GM19351 (cell line): ENCODE measurements at regions not wholly inside any gene's neighbourhood (a gene's known extent, or its start where the extent isn't known, plus 50 kb on each side); places are given as distances from the start of the nearest gene placed in this dataset.
"Not testable (repeated sequence)": the region's sequence is repeated elsewhere in the genome, so short reads cannot be mapped to it uniquely, and the experiment has no call there.

Experiments used
- ATAC-seq: cut with Tn5 transposase; IDR thresholded peaks from one replicate; pipeline ENCODE4 v1.9.1; 2021; ENCODE audit warnings: mild to moderate bottlenecking, moderate library complexity; ENCODE audit not compliant: unreplicated experiment

DNA sequence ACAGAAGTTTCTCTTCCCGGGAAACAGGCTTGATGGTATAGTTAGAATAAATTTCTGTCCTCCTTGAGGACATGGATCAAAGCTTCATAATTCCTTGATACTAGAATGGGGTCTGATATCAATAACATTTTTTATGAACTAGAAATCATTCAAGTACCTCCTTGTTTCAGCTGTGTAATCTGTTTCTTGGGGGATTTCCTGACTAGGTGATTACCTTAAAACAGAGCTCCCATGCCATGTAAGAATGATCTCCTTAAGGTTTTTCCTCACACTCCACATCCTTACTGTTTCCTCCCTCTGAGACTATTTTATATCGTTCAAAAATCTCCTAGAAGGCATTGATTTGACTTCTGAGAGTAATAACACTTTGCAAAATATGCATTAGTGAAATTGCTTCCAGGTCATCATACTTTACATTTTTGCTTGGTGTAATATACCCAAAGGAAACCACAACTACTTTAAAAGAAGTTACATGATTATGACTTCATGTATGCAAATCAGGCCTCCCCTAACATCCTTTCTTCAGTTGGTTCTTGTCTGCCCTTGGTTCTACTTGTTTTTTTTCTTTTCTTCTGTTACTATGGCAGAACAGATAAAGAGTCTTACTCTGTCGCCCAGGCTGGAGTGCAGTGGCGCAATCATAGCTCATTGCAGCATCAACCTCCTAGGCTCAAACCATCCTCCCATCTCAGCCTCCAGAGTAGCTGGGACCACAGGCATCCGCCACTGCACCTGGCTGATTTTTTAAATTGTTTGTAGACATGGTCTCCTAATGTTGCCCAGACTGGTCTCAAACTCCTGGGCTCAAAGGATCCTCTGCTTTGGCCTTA lies 388.8 kb downstream of the ZFHX3 start:
- no peak for ATAC-seq

DNA sequence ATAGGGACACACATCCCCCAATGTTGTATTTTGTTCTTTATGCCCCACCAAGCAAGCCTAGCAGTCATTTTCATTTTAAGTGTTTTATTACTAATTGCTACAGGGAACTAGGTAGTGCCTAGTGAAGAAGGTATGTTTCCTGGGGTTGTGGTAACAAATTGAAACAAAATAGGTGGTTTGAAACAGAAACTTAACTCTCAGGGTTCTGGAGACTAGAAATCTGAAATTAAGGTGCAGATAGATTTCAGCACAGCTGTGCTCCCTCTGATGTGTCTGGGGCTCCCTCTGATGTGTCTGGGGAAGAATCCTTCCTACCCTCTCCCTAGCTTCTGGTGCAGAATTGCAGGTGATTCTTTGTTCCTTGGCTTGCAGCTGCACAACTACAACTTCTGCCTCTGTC lies 390.1 kb downstream of the ZFHX3 start:
- peak; percentile 95 for ATAC-seq

- ATAC-seq = no peak
Observed at GRCh38 chr16:72657164-72657563, 390.8 kb downstream of the ZFHX3 start.

DNA sequence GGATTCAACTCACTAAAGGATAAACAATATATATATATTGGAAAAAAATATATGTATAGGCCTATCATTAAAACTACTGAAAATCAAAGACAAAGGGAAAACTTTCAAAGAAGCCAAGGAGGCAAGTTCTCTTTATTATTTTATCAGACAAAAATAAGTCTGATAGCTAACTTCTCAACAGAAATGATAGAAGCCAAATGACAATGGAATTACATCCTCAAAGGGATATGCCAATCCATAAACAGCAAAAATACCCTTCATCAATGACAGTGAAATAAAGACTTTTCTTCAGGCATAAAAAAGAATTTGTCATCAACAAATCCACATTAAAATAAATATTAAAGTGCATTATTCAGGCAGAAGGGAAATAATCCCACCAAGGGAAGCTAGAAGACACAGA lies 393.4 kb downstream of the ZFHX3 start:
- ATAC-seq = no peak

DNA sequence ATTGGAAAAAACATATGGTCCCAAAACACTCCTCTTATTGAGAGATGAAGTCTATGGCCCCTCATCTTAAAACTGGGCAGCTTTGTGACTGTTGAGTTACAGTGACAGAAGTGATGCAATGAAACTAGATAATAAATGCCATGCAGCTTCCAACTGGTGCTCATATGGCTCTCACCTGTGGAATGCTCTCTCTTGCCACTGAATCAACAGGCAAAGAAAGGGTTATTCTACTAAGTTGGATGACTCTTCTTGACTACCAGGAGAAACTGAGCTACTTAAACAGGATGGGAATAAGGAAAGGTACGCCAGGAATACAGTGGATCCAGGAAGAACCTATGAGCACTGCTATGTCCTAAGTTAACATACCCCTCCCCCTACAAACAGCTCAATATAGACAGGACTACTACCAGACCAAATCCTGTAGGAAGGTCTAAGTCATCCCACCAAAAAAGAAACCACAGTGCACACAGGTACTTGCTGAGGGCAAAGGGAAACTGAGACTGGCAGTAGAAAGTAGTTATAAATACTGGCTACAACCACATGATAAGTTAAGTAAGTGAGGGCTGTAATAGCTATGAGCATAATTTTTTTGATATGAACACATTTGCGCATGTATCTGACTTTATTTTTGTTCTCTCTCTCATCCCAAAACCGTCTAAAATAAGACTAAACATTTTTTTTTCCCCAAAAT lies 398.5 kb downstream of the ZFHX3 start:
- ATAC-seq = no peak

DNA sequence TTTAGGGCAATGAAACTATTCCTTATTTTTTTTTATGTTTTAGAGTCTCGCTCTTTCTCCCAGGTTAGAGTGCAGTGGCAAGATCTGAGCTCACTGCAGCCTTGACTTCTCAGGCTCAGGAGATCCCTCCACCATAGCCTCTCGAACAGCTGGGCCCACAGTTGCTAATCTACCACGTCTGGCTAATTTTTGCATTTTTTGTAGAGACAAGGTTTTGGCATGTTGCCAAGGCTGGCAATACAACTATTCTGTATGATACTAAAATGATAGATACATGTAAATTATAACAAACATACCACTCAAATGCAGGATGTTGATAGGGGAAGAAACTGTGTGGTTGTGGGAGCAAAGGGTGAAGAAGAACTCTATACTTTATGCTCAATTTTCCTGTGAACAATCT lies 401.3 kb downstream of the ZFHX3 start:
- no peak for ATAC-seq

GRCh38 chr16:72645538-72645937 lies 402.4 kb downstream of the ZFHX3 start:
- ATAC-seq = no peak

DNA sequence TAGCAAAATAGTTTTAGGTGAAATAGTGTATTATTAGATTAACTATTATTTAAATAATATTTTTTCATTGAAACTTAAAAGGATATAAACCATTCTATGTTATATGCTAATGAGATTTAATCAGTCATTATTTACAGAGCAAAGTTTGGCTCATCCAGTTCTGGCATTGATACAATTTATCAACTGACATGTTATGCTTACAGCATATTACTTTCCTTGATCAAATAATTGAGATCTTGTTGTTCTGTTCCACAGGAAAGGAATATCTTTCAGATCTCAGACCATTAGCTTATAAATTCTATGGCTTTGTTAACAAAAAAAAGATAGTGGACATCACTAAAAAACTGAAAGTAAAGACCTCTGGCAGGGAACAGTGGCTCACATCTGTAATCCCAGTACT lies 403.0 kb downstream of the ZFHX3 start:
- ATAC-seq = no peak

GRCh38 chr16:72639494-72639893 lies 408.4 kb downstream of the ZFHX3 start:
- ATAC-seq = no peak

- no peak for ATAC-seq
Observed at GRCh38 chr16:72637306-72637705, 410.6 kb downstream of the ZFHX3 start.

DNA sequence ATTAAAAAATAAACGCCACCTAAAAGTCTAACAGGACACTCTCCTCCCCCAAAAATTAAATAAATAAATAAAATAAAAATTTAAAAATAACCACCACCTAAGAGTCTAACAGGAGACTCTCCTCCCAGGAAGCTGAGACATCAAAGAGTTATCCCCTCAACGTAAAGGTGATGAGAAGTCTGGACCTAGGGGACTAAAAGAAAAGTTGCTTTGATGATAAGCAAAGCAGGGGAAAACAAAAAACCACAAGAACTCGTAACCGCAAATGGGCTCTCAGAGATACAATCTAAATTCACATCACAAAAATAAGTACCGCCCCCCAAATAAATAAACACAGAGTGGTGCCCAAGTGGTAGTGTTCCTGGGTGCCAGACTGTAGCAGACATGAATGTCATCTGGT lies 412.2 kb downstream of the ZFHX3 start:
- no peak for ATAC-seq

DNA sequence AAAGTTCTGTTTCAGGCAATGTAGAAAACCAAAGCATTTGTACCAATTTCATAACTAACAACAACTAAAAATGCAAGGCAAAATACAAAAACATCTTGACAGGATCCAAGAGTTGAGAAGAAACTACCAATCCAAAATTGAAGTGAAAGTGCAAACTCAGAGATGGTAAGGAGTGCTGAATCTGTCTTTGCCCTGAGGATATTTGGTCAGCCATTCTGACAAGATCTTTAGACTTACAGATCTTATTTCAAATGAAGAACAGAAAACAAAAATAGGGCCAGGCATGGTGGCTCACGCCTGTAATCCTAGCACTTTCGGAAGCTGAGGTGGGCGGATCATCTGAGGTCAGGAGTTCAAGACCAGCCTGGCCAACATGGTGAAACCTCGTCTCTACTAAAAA lies 412.8 kb downstream of the ZFHX3 start:
- ATAC-seq = no peak

DNA sequence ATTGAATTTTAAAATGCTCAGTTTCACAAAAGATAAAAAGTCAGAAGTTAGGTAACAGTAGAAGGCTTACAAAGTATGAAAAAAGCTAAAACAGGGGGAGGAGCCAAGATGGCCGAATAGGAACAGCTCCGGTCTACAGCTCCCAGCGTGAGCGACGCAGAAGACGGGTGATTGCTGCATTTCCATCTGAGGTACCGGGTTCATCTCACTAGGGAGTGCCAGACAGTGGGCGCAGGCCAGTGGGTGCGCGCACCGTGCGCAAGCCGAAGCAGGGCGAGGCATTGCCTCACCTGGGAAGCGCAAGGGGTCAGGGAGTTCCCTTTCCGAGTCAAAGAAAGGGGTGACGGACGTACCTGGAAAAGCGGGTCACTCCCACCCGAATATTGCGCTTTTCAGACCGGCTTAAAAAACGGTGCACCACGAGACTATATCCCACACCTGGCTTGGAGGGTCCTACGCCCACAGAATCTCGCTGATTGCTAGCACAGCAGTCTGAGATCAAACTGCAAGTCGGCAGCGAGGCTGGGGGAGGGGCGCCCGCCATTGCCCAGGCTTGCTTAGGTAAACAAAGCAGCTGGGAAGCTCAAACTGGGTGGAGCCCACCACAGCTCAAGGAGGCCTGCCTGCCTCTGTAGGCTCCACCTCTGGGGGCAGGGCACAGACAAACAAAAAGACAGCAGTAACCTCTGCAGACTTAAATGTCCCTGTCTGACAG lies 420.6 kb downstream of the ZFHX3 start:
- ATAC-seq = not testable (repeated sequence)

GRCh38 chr16:72626623-72627022 lies 421.3 kb downstream of the ZFHX3 start:
- no peak for ATAC-seq

- no peak for ATAC-seq
Observed at GRCh38 chr16:72621651-72622050, 426.3 kb downstream of the ZFHX3 start.

GRCh38 chr16:72620853-72621252 lies 427.1 kb downstream of the ZFHX3 start:
- ATAC-seq = no peak

DNA sequence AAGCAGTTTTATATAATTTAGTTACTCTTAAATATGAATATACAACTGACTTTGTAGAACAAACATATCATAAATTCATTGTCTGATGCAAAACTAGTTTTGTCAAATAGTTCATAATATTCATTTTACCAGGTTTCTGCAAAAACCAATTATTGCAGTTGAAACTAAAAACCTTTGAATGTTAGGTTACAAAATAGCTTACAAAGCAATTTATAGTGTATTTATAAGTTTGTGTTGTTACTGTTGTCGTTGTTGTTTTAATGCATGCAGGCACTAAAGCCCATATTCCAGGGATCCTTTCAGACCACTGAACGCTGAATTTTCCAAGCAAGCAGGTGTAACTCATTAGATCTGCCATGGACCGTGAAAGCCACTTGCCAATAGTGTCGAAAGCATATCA lies 427.6 kb downstream of the ZFHX3 start:
- ATAC-seq = no peak

DNA sequence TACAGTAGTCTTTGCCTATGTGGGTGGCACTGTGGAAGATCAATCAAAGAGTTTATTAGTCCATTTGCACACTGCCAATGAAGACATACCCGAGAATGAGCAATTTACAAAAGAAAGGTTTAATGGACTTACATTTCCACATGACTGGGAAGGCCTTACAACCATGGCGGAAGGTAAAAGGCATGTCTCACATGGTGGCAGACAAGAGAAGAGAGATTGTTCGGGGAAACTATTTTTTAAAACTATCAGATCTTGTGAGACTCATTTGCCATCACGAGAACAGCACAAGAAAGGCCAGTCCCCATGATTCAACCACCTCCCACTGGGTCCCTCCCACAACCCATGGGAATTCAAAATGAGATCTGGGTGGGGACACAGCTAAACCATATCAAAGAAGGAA lies 432.1 kb downstream of the ZFHX3 start:
- no peak for ATAC-seq

DNA sequence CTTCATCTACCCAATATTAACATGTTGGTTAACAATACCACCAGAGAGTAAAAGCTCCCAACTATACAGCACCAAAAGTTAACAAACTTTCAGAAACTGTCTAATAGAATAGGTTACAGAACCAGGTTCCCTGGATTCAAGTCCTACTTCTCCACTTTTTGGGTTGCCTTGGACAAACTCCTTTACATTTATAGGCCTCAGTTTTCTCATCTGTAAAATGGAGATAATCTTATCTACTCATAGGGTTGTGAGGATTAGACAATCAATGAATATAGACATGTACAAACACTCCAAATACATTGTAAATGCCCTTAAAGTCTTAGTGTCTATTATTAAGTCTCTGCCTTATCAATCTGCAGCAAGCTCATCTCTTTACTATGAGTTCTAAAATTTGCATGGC lies 435.2 kb downstream of the ZFHX3 start:
- no peak for ATAC-seq

DNA sequence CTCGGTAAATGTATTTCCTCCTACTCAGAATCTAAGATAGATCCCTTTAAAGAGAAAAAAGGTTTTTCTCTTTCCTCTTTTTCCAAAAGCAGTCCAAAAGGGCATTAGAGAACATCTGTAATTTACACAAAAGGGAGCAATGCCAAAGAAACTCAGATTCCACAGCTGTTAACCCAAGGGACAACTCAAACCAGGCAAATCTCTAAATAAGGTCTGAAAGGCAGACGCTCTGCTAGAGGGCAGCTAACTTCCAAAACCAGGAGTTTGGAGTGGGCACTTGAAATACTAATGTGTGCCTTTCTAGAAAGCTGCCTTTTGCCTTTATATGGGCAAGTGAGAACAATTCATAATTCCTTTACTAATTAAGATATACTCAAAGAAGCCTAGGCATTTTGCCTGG lies 435.7 kb downstream of the ZFHX3 start:
- no peak for ATAC-seq

DNA sequence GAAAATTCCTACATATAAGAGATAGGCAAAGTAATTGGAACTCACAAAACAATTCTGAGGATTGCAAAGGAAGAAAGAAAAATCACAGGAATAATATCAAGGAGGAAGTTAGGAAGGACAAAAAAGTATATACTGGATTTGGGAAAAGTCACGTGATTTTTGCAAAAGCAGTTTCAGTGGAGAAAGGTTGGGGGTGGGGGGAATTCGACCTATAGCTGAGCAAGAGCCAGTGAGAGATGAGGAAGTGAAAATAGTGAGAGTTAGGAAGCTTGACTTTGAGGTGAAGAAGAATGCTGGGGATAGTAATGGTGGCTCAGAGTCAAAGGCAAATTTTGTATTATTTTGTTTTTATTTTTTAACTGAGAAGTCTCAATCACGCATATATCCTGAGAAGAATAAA lies 438.0 kb upstream of the PMFBP1 start:
- no peak for ATAC-seq

GRCh38 chr16:72609066-72609465 lies 437.1 kb upstream of the PMFBP1 start:
- no peak for ATAC-seq
